Uterus (tissue), 3 donors: ENCODE measurements at regions not wholly inside any gene's neighbourhood (a gene's known extent, or its start where the extent isn't known, plus 50 kb on each side); places are given as distances from the start of the nearest gene placed in this dataset.

ENCODE experiments used
- DNase-seq, 2 donors: peaks; one replicate each; pipeline ENCODE4 v3.0.0-alpha.2; 2019 to 2020
- H3K27ac ChIP-seq, 2 donors: fragments of 200-600 bp; sonication (generic); 1 replicate in 1 of 2; 2 replicates in 1 of 2; pipeline ENCODE4 v1.5.1; 2016 to 2018
- H3K27me3 ChIP-seq, 2 donors: fragments of 200-600 bp; sonication (generic); one replicate each; pipeline ENCODE4 v1.5.1; 2018 to 2019; ENCODE audit warnings: control low read depth in 1 of 2
- H3K36me3 ChIP-seq, 2 donors: fragments of 200-600 bp; sonication (generic); one replicate each; pipeline ENCODE4 v1.5.1; 2019; ENCODE audit warnings: control low read depth in 1 of 2
- H3K4me1 ChIP-seq, 2 donors: fragments of 200-600 bp; sonication (generic); one replicate each; pipeline ENCODE4 v1.5.1; 2018 to 2019; ENCODE audit warnings: control low read depth in 1 of 2
- H3K4me3 ChIP-seq, 2 donors: fragments of 200-600 bp; sonication (generic); 1 replicate in 1 of 2; 2 replicates in 1 of 2; pipeline ENCODE4 v1.5.1; 2018 to 2019; ENCODE audit warnings: mild to moderate bottlenecking in 1 of 2
- H3K9me3 ChIP-seq, 2 donors: fragments of 200-600 bp; sonication (generic); one replicate each; pipeline ENCODE4 v1.5.1; 2019; ENCODE audit warnings: control low read depth in 1 of 2
- POLR2A ChIP-seq, 2 donors: fragments of 450-650 bp; IDR thresholded peaks; one replicate each; pipeline ENCODE4 v1.6.1; 2016; ENCODE audit warnings: antibody characterized with exemption in 2 of 2, mild to moderate bottlenecking in 1 of 2, moderate library complexity in 1 of 2
- intact Hi-C: fragments of 100-400 bp; cut with DNase I; formaldehyde crosslinking; loops from one replicate; pipeline ENCODE4 v1.15.1; 2023; ENCODE audit warnings: low total_unique reads
- TF ChIP-seq, protein P1 (sequence below), 4 experiments: fragments of 200-600 bp in 2 of 4; fragments of 450-650 bp in 2 of 4; sonication (generic) in 2 of 4; IDR thresholded peaks; one replicate each; pipeline ENCODE4 v1.5.1; 2016 to 2019; ENCODE audit warnings: antibody characterized with exemption in 4 of 4, mild to moderate bottlenecking in 2 of 4, moderate library complexity in 1 of 4
- donor health status: DM: yes; HTN: yes; CAD: no.

DNA sequence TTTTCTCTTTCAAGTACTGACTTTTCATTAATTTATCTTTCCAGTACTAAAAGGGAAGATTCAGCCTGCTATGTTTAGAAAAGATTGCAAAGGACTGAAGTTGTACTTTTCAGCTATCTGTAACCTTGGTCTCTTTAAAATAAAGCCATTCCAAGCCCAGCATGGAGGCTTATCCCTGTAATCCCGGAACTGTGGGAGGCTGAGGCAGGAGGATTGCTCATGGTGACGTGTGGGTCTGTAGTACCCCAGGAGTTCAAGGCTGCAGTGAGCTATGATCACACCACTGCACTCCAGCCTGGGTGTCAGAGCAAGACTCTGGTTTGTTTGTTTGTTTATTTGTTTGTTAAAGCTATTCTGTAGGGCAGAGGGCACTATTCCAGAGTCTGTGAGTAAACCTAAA is 50.6 kb upstream of the TMEM170B start:
- no peak for TF ChIP-seq POLR2A (IDR thresholded peaks at IDR 0.05)
- no peaks in the 10 kb centered on the region for H3K9me3 ChIP-seq
- H3K4me3 ChIP-seq, result no peak overlapping the region
- no peak for DNase-seq
- no peaks in the 10 kb centered on the region for H3K4me1 ChIP-seq
- no peaks in the 10 kb centered on the region for H3K36me3 ChIP-seq
- no peak overlapping the region for H3K27ac ChIP-seq
- intact Hi-C loops, result no loop called here
- H3K27me3 ChIP-seq, result no peaks in the 10 kb centered on the region

DNA sequence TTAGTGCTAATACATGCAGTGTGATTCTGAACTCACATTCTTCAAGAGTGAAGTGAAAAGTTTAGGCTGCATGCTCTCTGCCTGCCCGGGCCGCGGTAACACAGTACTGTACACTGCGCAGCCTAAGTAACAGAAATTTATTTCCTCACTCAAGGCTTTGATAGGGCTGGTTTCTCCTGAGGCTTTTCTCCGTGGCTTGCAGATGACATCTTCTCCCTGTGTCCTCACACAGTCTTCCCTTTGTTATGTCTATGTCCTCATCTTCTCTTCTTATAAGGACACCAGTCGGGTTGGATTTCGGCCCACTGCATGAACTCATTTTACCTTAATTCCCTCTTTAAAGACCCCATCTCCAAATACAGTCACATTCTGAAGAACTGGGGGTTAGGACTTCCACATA is 51.1 kb upstream of the TMEM170B start:
- Histone ChIP-seq H3K4me1 (no peaks in the 10 kb centered on the region), H3K36me3 (no peaks in the 10 kb centered on the region), H3K4me3 (no peak overlapping the region), H3K9me3 (no peaks in the 10 kb centered on the region), H3K27ac (no peak overlapping the region), H3K27me3 (no peaks in the 10 kb centered on the region)
- no peak for TF ChIP-seq POLR2A (IDR thresholded peaks at IDR 0.05)
- TF ChIP-seq, protein P1, sequence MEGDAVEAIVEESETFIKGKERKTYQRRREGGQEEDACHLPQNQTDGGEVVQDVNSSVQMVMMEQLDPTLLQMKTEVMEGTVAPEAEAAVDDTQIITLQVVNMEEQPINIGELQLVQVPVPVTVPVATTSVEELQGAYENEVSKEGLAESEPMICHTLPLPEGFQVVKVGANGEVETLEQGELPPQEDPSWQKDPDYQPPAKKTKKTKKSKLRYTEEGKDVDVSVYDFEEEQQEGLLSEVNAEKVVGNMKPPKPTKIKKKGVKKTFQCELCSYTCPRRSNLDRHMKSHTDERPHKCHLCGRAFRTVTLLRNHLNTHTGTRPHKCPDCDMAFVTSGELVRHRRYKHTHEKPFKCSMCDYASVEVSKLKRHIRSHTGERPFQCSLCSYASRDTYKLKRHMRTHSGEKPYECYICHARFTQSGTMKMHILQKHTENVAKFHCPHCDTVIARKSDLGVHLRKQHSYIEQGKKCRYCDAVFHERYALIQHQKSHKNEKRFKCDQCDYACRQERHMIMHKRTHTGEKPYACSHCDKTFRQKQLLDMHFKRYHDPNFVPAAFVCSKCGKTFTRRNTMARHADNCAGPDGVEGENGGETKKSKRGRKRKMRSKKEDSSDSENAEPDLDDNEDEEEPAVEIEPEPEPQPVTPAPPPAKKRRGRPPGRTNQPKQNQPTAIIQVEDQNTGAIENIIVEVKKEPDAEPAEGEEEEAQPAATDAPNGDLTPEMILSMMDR (IDR thresholded peaks at IDR 0.05), result no peak
- intact Hi-C loops, result no loop called here
- DNase-seq, result no peak

DNA sequence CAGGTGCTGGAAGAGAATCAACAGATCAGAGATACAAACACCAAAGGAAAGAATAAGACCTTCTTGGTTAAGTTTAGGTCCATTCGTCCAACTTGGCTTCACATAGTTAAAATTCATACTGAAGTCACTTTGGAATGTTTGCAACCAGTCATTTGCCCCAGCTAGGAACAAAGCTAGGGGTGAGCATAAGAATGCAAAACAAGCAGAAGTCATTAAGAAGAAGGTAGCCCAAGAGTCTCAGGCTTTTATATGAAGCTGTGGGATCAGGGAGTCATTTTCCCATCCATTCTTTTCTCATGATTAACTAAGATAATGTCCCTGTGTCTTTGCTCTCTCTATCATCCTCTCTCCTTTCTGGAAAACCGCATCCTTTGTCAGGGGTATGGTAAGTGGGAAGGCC is 51.5 kb upstream of the TMEM170B start:
- no peaks in the 10 kb centered on the region for H3K4me1 ChIP-seq
- no peaks in the 10 kb centered on the region for H3K27me3 ChIP-seq
- DNase-seq, result no peak
- intact Hi-C loops, result no loop called here
- no peak overlapping the region for H3K4me3 ChIP-seq
- no peaks in the 10 kb centered on the region for H3K9me3 ChIP-seq
- TF ChIP-seq, protein P1 (IDR thresholded peaks at IDR 0.05), result no peak
- no peak for TF ChIP-seq POLR2A (IDR thresholded peaks at IDR 0.05)
- no peaks in the 10 kb centered on the region for H3K36me3 ChIP-seq
- no peak overlapping the region for H3K27ac ChIP-seq

DNA sequence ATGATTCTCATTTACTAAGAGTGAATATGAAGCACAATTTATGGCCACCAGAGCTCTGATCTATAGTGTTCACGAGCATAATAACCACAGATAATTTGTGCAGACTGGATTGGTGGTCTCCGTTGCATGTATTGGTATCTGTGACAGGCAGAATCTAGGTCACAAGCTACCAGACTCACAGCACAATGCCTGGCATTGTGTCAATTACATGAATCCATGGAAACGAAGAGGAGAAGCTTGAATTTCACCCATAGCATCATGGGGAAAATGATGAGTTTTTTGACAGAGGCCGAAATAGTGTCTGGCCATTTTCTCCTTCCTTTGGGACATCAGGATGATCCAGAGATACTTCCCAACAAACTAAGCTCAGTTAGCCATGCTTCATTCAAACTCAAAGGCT is 52.3 kb upstream of the TMEM170B start:
- H3K27me3 ChIP-seq, result no peaks in the 10 kb centered on the region
- no peaks in the 10 kb centered on the region for H3K9me3 ChIP-seq
- H3K27ac ChIP-seq, result no peak overlapping the region
- H3K4me1 ChIP-seq, result no peaks in the 10 kb centered on the region
- intact Hi-C loops, result no loop called here
- H3K4me3 ChIP-seq, result no peak overlapping the region
- TF ChIP-seq POLR2A (IDR thresholded peaks at IDR 0.05), result no peak
- TF ChIP-seq, protein P1 (IDR thresholded peaks at IDR 0.05), result no peak
- H3K36me3 ChIP-seq, result no peaks in the 10 kb centered on the region
- no peak for DNase-seq

DNA sequence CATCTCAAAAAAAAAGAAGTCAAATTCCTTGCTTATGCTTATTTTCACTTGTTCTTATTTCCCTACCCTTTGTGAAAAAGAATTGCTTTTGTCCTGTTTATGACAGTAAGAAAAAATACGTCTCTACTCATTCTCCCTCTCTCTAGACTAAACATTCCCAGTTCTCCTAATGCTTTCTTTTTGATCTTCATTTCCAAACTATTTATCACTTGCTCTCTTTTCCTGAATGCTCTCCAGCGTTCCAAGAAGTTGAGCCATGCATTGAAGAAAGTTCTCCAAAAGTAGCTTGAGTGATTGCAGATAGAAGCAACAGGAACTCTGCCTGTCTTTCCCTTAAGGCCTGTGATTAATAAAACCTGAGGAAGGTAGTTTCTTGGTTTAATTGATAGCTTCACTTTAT is 53.1 kb upstream of the TMEM170B start:
- Histone ChIP-seq H3K27ac (no peak overlapping the region), H3K4me3 (no peak overlapping the region), H3K9me3 (no peaks in the 10 kb centered on the region), H3K4me1 (no peaks in the 10 kb centered on the region), H3K36me3 (no peaks in the 10 kb centered on the region), H3K27me3 (no peaks in the 10 kb centered on the region)
- intact Hi-C loops, result no loop called here
- DNase-seq, result no peak
- TF ChIP-seq, protein P1 (IDR thresholded peaks at IDR 0.05), result no peak
- no peak for TF ChIP-seq POLR2A (IDR thresholded peaks at IDR 0.05)

DNA sequence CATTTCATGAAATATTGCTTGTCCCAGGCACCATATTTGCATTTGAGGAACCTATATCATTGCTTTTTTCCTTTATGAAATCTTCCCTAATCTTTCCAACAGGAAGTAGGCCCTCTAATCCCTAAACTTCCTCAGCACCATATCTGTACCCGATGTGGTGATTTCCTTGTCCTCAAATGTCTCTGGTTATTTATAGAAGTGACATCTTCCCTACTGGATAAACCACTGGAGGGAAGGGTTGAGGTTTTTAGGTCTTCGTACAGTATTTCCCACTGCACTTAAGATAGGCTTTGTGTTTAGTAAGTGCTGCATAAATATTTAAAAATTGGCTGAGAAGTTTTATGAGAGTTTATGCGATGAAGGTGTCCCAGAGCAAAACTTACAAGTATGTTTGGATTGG is 54.9 kb upstream of the TMEM170B start:
- no peaks in the 10 kb centered on the region for H3K27me3 ChIP-seq
- no peaks in the 10 kb centered on the region for H3K9me3 ChIP-seq
- H3K36me3 ChIP-seq, result no peaks in the 10 kb centered on the region
- H3K4me3 ChIP-seq, result no peak overlapping the region
- intact Hi-C loops, result no loop called here
- H3K4me1 ChIP-seq, result no peaks in the 10 kb centered on the region
- no peak overlapping the region for H3K27ac ChIP-seq
- no peak for TF ChIP-seq POLR2A (IDR thresholded peaks at IDR 0.05)
- TF ChIP-seq, protein P1 (IDR thresholded peaks at IDR 0.05), result no peak
- no peak for DNase-seq
